Osteoblast (primary cell): ENCODE measurements at regions not wholly inside any gene's neighbourhood (a gene's known extent, or its start where the extent isn't known, plus 50 kb on each side); places are given as distances from the start of the nearest gene placed in this dataset.

Experiments
- DNase-seq: peaks from one replicate; pipeline ENCODE4 v3.0.0; 2011; ENCODE audit warnings: low spot score, mixed read lengths; ENCODE audit not compliant: insufficient read length; ENCODE audit errors: missing footprints
- H2AFZ ChIP-seq: 2 replicates; pipeline ENCODE4 v1.6.0; 2011; ENCODE audit warnings: mild to moderate bottlenecking, low read length
- H3K27ac ChIP-seq: 2 replicates; pipeline ENCODE4 v1.5.1; 2011; ENCODE audit warnings: mild to moderate bottlenecking, low read depth, low read length, moderate library complexity
- H3K27me3 ChIP-seq: 2 replicates; pipeline ENCODE4 v1.6.0; 2012; ENCODE audit warnings: mild to moderate bottlenecking, control low read depth, inconsistent platforms, low read length, moderate library complexity; ENCODE audit not compliant: insufficient read depth
- H3K36me3 ChIP-seq: 2 replicates; pipeline ENCODE4 v1.5.1; 2011; ENCODE audit warnings: mild to moderate bottlenecking, low read length, control low read depth, moderate library complexity; ENCODE audit not compliant: insufficient read depth
- H3K4me1 ChIP-seq: 2 replicates; pipeline ENCODE4 v1.5.1; 2011; ENCODE audit warnings: mild to moderate bottlenecking, low read length, control low read depth, moderate library complexity; ENCODE audit not compliant: insufficient read depth
- H3K4me2 ChIP-seq: 2 replicates; pipeline ENCODE4 v1.6.0; 2011; ENCODE audit warnings: mild to moderate bottlenecking, low read length; ENCODE audit not compliant: insufficient read depth
- H3K4me3 ChIP-seq: fragments of 200-600 bp; sonication (generic); 3 replicates; pipeline ENCODE4 v1.5.1; 2012; ENCODE audit warnings: mild to moderate bottlenecking, low read length, inconsistent platforms; ENCODE audit not compliant: insufficient read depth
- H3K79me2 ChIP-seq: 2 replicates; pipeline ENCODE4 v1.6.0; 2012; ENCODE audit warnings: mild to moderate bottlenecking, low read length, control low read depth, inconsistent platforms; ENCODE audit not compliant: insufficient read depth
- H3K9me3 ChIP-seq: 2 replicates; pipeline ENCODE4 v1.5.1; 2011; ENCODE audit warnings: low read depth, low read length, control low read depth
- H4K20me1 ChIP-seq: 2 replicates; pipeline ENCODE4 v1.6.0; 2012; ENCODE audit warnings: mild to moderate bottlenecking, low read length, control low read depth; ENCODE audit not compliant: insufficient read depth
- CTCF ChIP-seq: IDR thresholded peaks from 2 replicates; pipeline ENCODE4 v1.5.1; 2011; ENCODE audit warnings: mild to moderate bottlenecking, low read depth, low read length, moderate library complexity; ENCODE audit errors: extremely low read depth

DNA sequence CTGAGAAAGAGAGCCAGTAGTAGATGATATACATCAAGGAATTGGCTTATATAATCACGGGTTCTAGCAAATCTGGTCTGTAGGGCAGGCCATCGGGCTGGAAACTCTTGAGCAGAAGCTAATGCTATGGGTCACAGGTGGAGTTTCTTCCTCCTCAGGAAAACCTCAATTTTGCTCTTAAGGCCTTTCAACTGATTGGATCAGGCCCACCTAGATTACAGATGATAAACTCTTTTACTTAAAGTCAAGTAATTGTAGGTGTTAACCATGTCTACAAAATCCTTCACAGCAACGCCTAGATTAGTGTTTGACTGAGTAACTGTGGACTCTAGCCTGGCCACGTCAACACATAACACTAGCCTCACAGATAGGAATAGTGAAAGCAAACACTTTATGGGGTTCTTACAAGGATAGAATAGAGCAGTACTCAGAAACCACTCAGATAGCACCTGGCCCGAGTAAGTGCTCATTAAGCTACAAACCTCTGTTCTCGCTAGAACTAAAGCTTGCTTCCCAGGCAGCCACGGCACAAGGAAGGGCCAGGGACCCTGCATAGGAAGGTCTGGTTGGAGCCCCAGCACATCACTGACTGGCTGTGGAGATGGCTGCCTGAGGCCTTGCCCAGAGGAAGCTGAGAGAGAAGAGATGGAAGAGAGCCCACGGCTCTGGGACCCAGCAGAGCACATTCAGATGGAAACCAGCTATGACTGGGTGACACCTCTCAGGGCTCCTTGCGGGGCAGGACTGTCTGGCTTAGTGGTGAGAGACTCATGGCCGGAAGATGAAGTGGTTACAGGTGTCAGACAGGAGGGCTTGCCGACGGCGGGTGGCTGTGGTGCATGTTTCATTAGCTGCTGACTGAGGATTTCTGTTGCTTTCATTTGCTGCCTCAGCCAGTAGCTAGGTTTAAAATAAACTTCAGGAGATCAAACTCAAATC lies 202.5 kb upstream of the TLE3 start:
- Histone ChIP-seq H3K4me3 (no peak overlapping the region), H3K4me1 (no peaks in the 10 kb centered on the region), H3K4me2 (no peak overlapping the region), H3K27ac (no peak overlapping the region), H3K79me2 (no peaks in the 10 kb centered on the region), H4K20me1 (no peaks in the 10 kb centered on the region), H2AFZ (no peak overlapping the region), H3K9me3 (no peaks in the 10 kb centered on the region), H3K36me3 (no peaks in the 10 kb centered on the region), H3K27me3 (peaks cover 5% of the 10 kb centered on the region)
- TF ChIP-seq CTCF: no peak
- DNase-seq: no peak

DNA sequence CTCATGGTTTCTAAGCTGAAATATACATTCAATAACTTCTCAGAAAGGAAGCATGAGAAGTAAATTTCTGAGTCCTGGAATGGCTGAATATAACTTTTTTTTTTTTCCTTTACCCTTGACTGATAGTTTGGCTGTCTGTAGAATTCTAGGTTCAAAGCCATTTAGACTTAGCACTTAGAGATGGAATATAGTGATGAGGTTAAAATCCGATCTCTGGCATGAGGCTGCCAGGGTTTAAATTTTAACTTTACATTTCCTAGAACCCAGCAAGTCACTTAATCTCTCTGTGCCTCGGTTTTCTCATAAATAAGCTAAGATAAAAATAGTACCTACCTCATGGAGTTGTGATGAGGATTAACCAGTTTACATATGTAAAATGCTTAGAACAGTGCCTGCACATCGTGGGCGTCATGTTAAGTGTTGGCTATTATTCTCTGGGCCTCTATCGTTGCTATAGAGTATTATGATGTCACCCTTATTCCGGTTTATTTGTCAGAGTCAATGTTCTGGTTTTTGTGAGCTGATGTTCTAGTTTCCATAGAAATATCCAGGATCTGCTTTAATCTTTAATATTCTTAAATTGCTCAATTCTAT lies 199.8 kb upstream of the TLE3 start:
- H3K27ac ChIP-seq: no peak overlapping the region
- H3K9me3 ChIP-seq: no peaks in the 10 kb centered on the region
- no peaks in the 10 kb centered on the region for H3K36me3 ChIP-seq
- H3K4me1 ChIP-seq: no peaks in the 10 kb centered on the region
- H3K27me3 ChIP-seq: peaks cover 9% of the 10 kb centered on the region
- no peak overlapping the region for H3K4me2 ChIP-seq
- no peaks in the 10 kb centered on the region for H4K20me1 ChIP-seq
- H2AFZ ChIP-seq: no peak overlapping the region
- DNase-seq: no peak
- H3K79me2 ChIP-seq: no peaks in the 10 kb centered on the region
- no peak for TF ChIP-seq CTCF
- H3K4me3 ChIP-seq: no peak overlapping the region

DNA sequence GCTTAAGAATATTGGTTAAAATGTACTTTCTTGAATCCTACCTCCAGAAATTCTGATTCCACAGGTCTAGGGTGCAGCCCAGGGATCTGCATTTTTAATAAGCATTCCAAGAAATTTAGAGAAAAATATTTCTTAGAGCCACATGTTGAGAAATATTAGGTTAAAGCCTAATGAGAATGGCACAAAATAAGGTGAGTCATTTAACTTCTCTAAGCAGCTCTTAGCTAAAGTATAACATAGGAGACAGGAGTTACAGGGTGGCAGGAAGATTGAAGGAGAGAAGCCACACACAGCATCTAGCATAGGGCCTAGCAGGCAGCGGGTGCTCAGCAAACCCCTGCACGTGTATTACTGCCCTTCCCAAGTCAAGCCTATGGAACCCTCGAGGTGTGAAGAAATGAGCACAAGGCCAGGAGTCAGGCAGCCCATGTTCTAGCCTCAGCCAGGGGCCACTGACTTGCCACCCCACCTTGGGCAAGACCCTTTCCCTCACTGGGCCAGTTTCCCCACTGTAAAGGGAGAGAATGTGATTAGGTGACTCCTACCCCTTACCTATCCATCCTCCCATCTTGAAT lies 197.1 kb upstream of the TLE3 start:
- no peak overlapping the region for H3K27ac ChIP-seq
- no peak for DNase-seq
- no peaks in the 10 kb centered on the region for H4K20me1 ChIP-seq

More for the DNA sequence above, 197.1 kb upstream of the TLE3 start:
- Histone ChIP-seq H2AFZ (no peak overlapping the region), H3K4me2 (no peak overlapping the region), H3K4me1 (no peaks in the 10 kb centered on the region), H3K4me3 (no peak overlapping the region), H3K79me2 (no peaks in the 10 kb centered on the region), H3K9me3 (no peaks in the 10 kb centered on the region), H3K36me3 (no peaks in the 10 kb centered on the region), H3K27me3 (peaks cover 7% of the 10 kb centered on the region)
- TF ChIP-seq CTCF: no peak
